HCT116 (cell line): ENCODE measurements at regions not wholly inside any gene's neighbourhood (a gene's known extent, or its start where the extent isn't known, plus 50 kb on each side); places are given as distances from the start of the nearest gene placed in this dataset.

Experiments used
- ATAC-seq: fragments of 200-7000 bp; cut with Tn5 transposase; 2 replicates; pipeline ENCODE4 v1.9.1; 2020; ENCODE audit warnings: mild to moderate bottlenecking, moderate library complexity
- BruUV-seq: library from RNA; stranded (reverse); fragments of 400-500 nt; replicated peaks from 2 replicates; lab custom pipeline; 2021; lab: Mats Ljungman, UMichigan
- CTCF ChIA-PET: fragments of 300-600 bp; sonication (Branson Sonifier 250); formaldehyde crosslinking; loops from one replicate; lab custom pipeline; 2021; ENCODE audit warnings: antibody characterized with exemption; lab: Charles Lee
- POLR2A ChIA-PET: fragments of 300-600, 350-600 bp; sonication (Branson Sonifier 250); formaldehyde crosslinking; loops from one replicate; lab custom pipeline; 2021; ENCODE audit warnings: antibody characterized with exemption; lab: Charles Lee
- RAD21 ChIA-PET, 2 experiments: fragments of 300-600 bp; sonication (Branson Sonifier 250); formaldehyde crosslinking; loops; one replicate each; lab custom pipeline; 2023; ENCODE audit warnings: low total read pairs in 2 of 2; ENCODE audit not compliant: uncharacterized antibody in 2 of 2, unreplicated experiment in 2 of 2, low non-redundant PET in 1 of 2; lab: Charles Lee
- DNase-seq: peaks from one replicate; pipeline ENCODE4 v3.0.0-alpha.2; 2010; ENCODE audit warnings: low read depth, low spot score
- H2AFZ ChIP-seq: fragments of 200-600 bp; shearing (Covaris generic), sonication (generic); 2 replicates; pipeline ENCODE4 v1.6.1; 2017; ENCODE audit warnings: low read depth, mixed run types, mixed read lengths, antibody characterized with exemption, low read length; ENCODE audit not compliant: poor library complexity, severe bottlenecking
- H3K27ac ChIP-seq: 2 replicates; pipeline ENCODE4 v1.5.1; 2012; ENCODE audit warnings: low read depth, low read length
- H3K27me3 ChIP-seq: fragments of 200-600 bp; sonication (generic); 2 replicates; pipeline ENCODE4 v1.6.1; 2016; ENCODE audit warnings: mixed run types, low read length, mixed read lengths; ENCODE audit not compliant: insufficient read depth
- H3K36me3 ChIP-seq, 2 experiments: fragments of 200-500 bp in 1 of 2; fragments of 200-600 bp in 1 of 2; sonication (Bioruptor generic) in 1 of 2; sonication (generic) in 1 of 2; 2 replicates each; pipeline versions ENCODE4 v1.5.1 to v1.6.1; 2014 to 2016; ENCODE audit warnings: low read length in 2 of 2, inconsistent platforms in 1 of 2, mixed read lengths in 1 of 2, mixed run types in 1 of 2; ENCODE audit not compliant: insufficient read depth in 2 of 2, control insufficient read depth in 1 of 2
- H3K4me1 ChIP-seq, 2 experiments: fragments of 200-600 bp in 1 of 2; sonication (generic) in 1 of 2; 2 replicates each; pipeline versions ENCODE4 v1.5.1 to v1.6.1; 2012 to 2017; ENCODE audit warnings: low read length in 2 of 2, inconsistent platforms in 1 of 2, mild to moderate bottlenecking in 1 of 2, mixed read lengths in 1 of 2, mixed run types in 1 of 2, moderate library complexity in 1 of 2; ENCODE audit not compliant: insufficient read depth in 2 of 2, control insufficient read depth in 1 of 2
- H3K4me2 ChIP-seq: fragments of 200-600 bp; sonication (generic); 2 replicates; pipeline ENCODE4 v1.6.1; 2017; ENCODE audit warnings: mixed run types, low read length, mixed read lengths
- H3K4me3 ChIP-seq, 2 experiments: fragments of 200-600 bp in 1 of 2; sonication (generic) in 1 of 2; replicated peaks in 1 of 2; 2 replicates each; pipeline ENCODE4 v1.5.1; 2011 to 2016; ENCODE audit warnings: low read length in 2 of 2, control low read depth in 1 of 2, low read depth in 1 of 2, mild to moderate bottlenecking in 1 of 2, mixed read lengths in 1 of 2, mixed run types in 1 of 2
- H3K79me2 ChIP-seq: fragments of 200-600 bp; sonication (generic); 2 replicates; pipeline ENCODE4 v1.6.1; 2017; ENCODE audit warnings: mild to moderate bottlenecking, mixed run types, low read length, moderate library complexity, mixed read lengths; ENCODE audit not compliant: insufficient read depth
- H3K9ac ChIP-seq: fragments of 200-600 bp; sonication (generic); 2 replicates; pipeline ENCODE4 v1.6.1; 2016; ENCODE audit warnings: low read length, mixed read lengths
- H3K9me2 ChIP-seq: fragments of 200-600 bp; sonication (generic), shearing (Covaris generic); 2 replicates; pipeline ENCODE4 v1.6.1; 2017; ENCODE audit warnings: mixed run types, mild to moderate bottlenecking, moderate library complexity; ENCODE audit not compliant: insufficient read depth
- H3K9me3 ChIP-seq, 2 experiments: fragments of 200-500 bp in 1 of 2; fragments of 200-600 bp in 1 of 2; sonication (Bioruptor generic) in 1 of 2; sonication (generic) in 1 of 2; 2 replicates each; pipeline ENCODE4 v1.6.1; 2014 to 2017; ENCODE audit warnings: low read length in 2 of 2, mixed read lengths in 2 of 2, inconsistent platforms in 1 of 2, low read depth in 1 of 2, mild to moderate bottlenecking in 1 of 2, mixed run types in 1 of 2, moderate library complexity in 1 of 2; ENCODE audit not compliant: control insufficient read depth in 1 of 2, insufficient read depth in 1 of 2
- H4K20me1 ChIP-seq: fragments of 200-600 bp; sonication (generic), shearing (Covaris generic); 2 replicates; pipeline ENCODE4 v1.6.1; 2017; ENCODE audit warnings: mixed run types, mild to moderate bottlenecking, moderate library complexity; ENCODE audit not compliant: insufficient read depth
- CBX3 ChIP-seq: IDR thresholded peaks from 2 replicates; pipeline ENCODE4 v1.6.1; 2012; ENCODE audit warnings: low read depth
- ELF1 ChIP-seq: IDR thresholded peaks from 2 replicates; pipeline ENCODE4 v1.6.1; 2012; ENCODE audit warnings: low read depth, borderline replicate concordance
- EZH2 ChIP-seq: fragments of 200-600 bp; sonication (generic); IDR thresholded peaks from 2 replicates; pipeline ENCODE4 v1.6.1; 2017; ENCODE audit warnings: antibody characterized with exemption, mixed run types
- FOSL1 ChIP-seq: IDR thresholded peaks from 2 replicates; pipeline ENCODE4 v1.6.1; 2012; ENCODE audit warnings: low read depth
- JUND ChIP-seq: IDR thresholded peaks from 2 replicates; pipeline ENCODE4 v1.6.1; 2012
- POLR2A ChIP-seq: IDR thresholded peaks from 2 replicates; pipeline ENCODE4 v1.7.0; 2011; ENCODE audit warnings: borderline replicate concordance; ENCODE audit not compliant: insufficient read depth, insufficient read length; ENCODE audit errors: extremely low read depth
- POLR2AphosphoS5 ChIP-seq: IDR thresholded peaks from 2 replicates; pipeline ENCODE4 v1.6.1; 2011; ENCODE audit warnings: mild to moderate bottlenecking, low read depth, low read length, moderate library complexity
- RAD21 ChIP-seq: IDR thresholded peaks from 2 replicates; pipeline ENCODE4 v1.6.1; 2012; ENCODE audit warnings: low read depth, mild to moderate bottlenecking
- SIN3A ChIP-seq: IDR thresholded peaks from 2 replicates; pipeline ENCODE4 v1.6.1; 2012; ENCODE audit warnings: low read depth
- SP1 ChIP-seq: IDR thresholded peaks from 2 replicates; pipeline ENCODE4 v1.6.1; 2012; ENCODE audit warnings: low read depth
- SRF ChIP-seq: IDR thresholded peaks from 2 replicates; pipeline ENCODE4 v1.6.1; 2012; ENCODE audit warnings: low read depth
- YY1 ChIP-seq: IDR thresholded peaks from 2 replicates; pipeline ENCODE4 v1.6.1; 2011; ENCODE audit warnings: low read length, low read depth, moderate library complexity, mild to moderate bottlenecking; ENCODE audit not compliant: insufficient replicate concordance; ENCODE audit errors: extremely low read depth
- intact Hi-C: fragments of 100-400 bp; cut with micrococcal nuclease; formaldehyde crosslinking; loops from 2 replicates; pipeline ENCODE4 v1.10.0; 2022
- TF ChIP-seq, protein P1 (sequence below): IDR thresholded peaks from 2 replicates; pipeline ENCODE4 v1.6.1; 2012
- TF ChIP-seq, protein P2 (sequence below): IDR thresholded peaks from 2 replicates; pipeline ENCODE4 v1.6.1; 2012; ENCODE audit warnings: low read depth

GRCh38 chr15:77843546-77843945, 210.8 kb upstream of the LINGO1 start:
- no peaks in the 10 kb centered on the region for H3K36me3 ChIP-seq
- no peaks in the 10 kb centered on the region for H3K79me2 ChIP-seq
- CTCF ChIA-PET, result no interaction called here
- H3K27me3 ChIP-seq, result peaks cover 37% of the 10 kb centered on the region
- H3K4me1 ChIP-seq, result no peaks in the 10 kb centered on the region
- H3K9ac ChIP-seq, result no peak overlapping the region
- no peaks in the 10 kb centered on the region for H4K20me1 ChIP-seq
- no peaks in the 10 kb centered on the region for H3K9me2 ChIP-seq
- H3K4me2 ChIP-seq, result no peak overlapping the region
- RAD21 ChIA-PET, result no interaction called here
- DNase-seq, result no peak
- POLR2A ChIA-PET, result no interaction called here
- intact Hi-C loops, result loop anchor here (1.0 kb wide), 1 partner anchor 8 kb away; no protein-coding TSS in a partner anchor
- no peak overlapping the region for H2AFZ ChIP-seq
- no TSS peak for BruUV-seq
- no peaks in the 10 kb centered on the region for H3K9me3 ChIP-seq
- H3K27ac ChIP-seq, result no peak overlapping the region
- ATAC-seq, result no peak
- no peak for TF ChIP-seq YY1
- TF ChIP-seq POLR2AphosphoS5, result no peak
- TF ChIP-seq JUND, result no peak
- TF ChIP-seq SP1, result no peak
- TF ChIP-seq, protein P1, sequence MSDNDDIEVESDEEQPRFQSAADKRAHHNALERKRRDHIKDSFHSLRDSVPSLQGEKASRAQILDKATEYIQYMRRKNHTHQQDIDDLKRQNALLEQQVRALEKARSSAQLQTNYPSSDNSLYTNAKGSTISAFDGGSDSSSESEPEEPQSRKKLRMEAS, result no peak
- TF ChIP-seq SIN3A, result no peak
- no peak for TF ChIP-seq POLR2A
- no peak overlapping the region for H3K4me3 ChIP-seq

DNA sequence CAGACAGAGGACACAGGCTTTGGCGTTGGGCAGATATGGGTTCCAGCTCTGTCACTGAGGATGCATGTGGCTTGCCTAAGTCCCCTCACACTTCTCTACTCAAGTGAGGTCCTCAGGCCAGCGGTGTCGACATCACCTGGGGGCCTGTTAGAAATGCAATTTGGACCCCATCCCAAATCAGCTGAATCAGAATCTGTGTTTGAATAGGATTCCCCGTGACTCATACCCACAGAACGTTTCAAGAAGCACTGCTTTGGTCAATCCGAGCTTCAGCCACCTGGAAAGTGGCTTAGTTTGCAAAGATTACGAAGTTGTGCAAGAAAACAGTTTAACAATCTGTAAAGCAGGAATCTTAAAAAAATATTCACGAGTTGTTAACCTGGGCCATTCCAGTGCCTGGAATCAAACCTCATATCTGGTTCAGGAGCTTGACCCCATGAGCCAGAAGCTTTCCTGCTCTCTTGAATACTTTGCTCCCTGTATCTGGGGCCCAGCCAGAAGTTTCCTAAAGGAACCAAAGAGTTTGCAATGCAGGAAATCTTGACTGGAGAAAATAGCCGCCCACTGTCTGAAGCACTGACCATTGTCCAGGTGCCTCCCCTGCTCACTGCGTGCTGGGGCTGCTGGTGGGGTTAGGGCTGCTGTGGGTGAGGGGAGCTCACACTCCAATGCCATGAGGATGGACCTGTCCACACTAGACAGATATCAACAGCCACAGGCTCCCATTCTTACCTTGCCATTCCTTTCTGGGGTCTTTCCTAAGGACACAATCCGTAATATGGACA, 208.5 kb upstream of the LINGO1 start:
- Histone ChIP-seq H3K4me3 (no peak overlapping the region), H3K9ac (no peak overlapping the region), H3K79me2 (no peaks in the 10 kb centered on the region), H3K27ac (no peak overlapping the region), H4K20me1 (no peaks in the 10 kb centered on the region), H3K4me2 (no peak overlapping the region), H2AFZ (no peak overlapping the region), H3K9me3 (no peaks in the 10 kb centered on the region), H3K36me3 (no peaks in the 10 kb centered on the region), H3K4me1 (no peaks in the 10 kb centered on the region), H3K9me2 (no peaks in the 10 kb centered on the region), H3K27me3 (peaks cover 37% of the 10 kb centered on the region)
- no TSS peak for BruUV-seq
- TF ChIP-seq POLR2A (no peak), RAD21 (no peak), ELF1 (no peak), CBX3 (no peak), SRF (no peak), EZH2 (no peak), SP1 (no peak), SIN3A (no peak), JUND (no peak), FOSL1 (no peak)
- TF ChIP-seq, protein P2, sequence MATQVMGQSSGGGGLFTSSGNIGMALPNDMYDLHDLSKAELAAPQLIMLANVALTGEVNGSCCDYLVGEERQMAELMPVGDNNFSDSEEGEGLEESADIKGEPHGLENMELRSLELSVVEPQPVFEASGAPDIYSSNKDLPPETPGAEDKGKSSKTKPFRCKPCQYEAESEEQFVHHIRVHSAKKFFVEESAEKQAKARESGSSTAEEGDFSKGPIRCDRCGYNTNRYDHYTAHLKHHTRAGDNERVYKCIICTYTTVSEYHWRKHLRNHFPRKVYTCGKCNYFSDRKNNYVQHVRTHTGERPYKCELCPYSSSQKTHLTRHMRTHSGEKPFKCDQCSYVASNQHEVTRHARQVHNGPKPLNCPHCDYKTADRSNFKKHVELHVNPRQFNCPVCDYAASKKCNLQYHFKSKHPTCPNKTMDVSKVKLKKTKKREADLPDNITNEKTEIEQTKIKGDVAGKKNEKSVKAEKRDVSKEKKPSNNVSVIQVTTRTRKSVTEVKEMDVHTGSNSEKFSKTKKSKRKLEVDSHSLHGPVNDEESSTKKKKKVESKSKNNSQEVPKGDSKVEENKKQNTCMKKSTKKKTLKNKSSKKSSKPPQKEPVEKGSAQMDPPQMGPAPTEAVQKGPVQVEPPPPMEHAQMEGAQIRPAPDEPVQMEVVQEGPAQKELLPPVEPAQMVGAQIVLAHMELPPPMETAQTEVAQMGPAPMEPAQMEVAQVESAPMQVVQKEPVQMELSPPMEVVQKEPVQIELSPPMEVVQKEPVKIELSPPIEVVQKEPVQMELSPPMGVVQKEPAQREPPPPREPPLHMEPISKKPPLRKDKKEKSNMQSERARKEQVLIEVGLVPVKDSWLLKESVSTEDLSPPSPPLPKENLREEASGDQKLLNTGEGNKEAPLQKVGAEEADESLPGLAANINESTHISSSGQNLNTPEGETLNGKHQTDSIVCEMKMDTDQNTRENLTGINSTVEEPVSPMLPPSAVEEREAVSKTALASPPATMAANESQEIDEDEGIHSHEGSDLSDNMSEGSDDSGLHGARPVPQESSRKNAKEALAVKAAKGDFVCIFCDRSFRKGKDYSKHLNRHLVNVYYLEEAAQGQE, result no peak
- ChIA-PET POLR2A (no interaction called here), CTCF (no interaction called here), RAD21 (no interaction called here)
- ATAC-seq, result no peak
- DNase-seq, result no peak
- intact Hi-C loops, result no loop called here
